ENCODE measurements at regions not wholly inside any gene's neighbourhood (a gene's known extent, or its start where the extent isn't known, plus 50 kb on each side); places are given as distances from the start of the nearest gene placed in this dataset.

GRCh38 chr18:57915865-57916582 is 112.9 kb upstream of the ATP8B1 start:
- DNase-seq (ENCODE audit: low read depth) = no peak

- peak; percentile 33 for DNase-seq (ENCODE audit: low read depth)
Observed at GRCh38 chr18:57915248-57915647, 112.1 kb upstream of the ATP8B1 start.

GRCh38 chr18:57913686-57914085 is 110.6 kb upstream of the ATP8B1 start:
- no peak for DNase-seq (ENCODE audit: low read depth)

- no peak for DNase-seq (ENCODE audit: low read depth)
Observed at GRCh38 chr18:57910817-57911216, 107.7 kb upstream of the ATP8B1 start.

- no peak for DNase-seq (ENCODE audit: low read depth)
Observed at GRCh38 chr18:57910134-57910533, 107.0 kb upstream of the ATP8B1 start.

GRCh38 chr18:57909620-57910019 is 106.5 kb upstream of the ATP8B1 start:
- DNase-seq (ENCODE audit: low read depth) = no peak

GRCh38 chr18:57908092-57908491 is 105.0 kb upstream of the ATP8B1 start:
- DNase-seq (ENCODE audit: low read depth) = no peak

GRCh38 chr18:57907550-57907949 is 104.4 kb upstream of the ATP8B1 start:
- no peak for DNase-seq (ENCODE audit: low read depth)

- no peak for DNase-seq (ENCODE audit: low read depth)
Observed at GRCh38 chr18:57906852-57907251, 103.7 kb upstream of the ATP8B1 start.

- DNase-seq (ENCODE audit: low read depth) = no peak
Observed at GRCh38 chr18:57904535-57904934, 101.4 kb upstream of the ATP8B1 start.

- DNase-seq (ENCODE audit: low read depth) = no peak
Observed at GRCh38 chr18:57902721-57903120, 99.6 kb upstream of the ATP8B1 start.

GRCh38 chr18:57901825-57902589 is 98.9 kb upstream of the ATP8B1 start:
- DNase-seq (ENCODE audit: low read depth) = no peak

GRCh38 chr18:57900906-57901435 is 97.9 kb upstream of the ATP8B1 start:
- DNase-seq (ENCODE audit: low read depth) = no peak

- no peak for DNase-seq (ENCODE audit: low read depth)
Observed at GRCh38 chr18:57898506-57899124, 95.5 kb upstream of the ATP8B1 start.

GRCh38 chr18:57895182-57895581 is 92.1 kb upstream of the ATP8B1 start:
- no peak for DNase-seq (ENCODE audit: low read depth)

GRCh38 chr18:57891707-57892391 is 88.7 kb upstream of the ATP8B1 start:
- no peak for DNase-seq (ENCODE audit: low read depth)

- no peak for DNase-seq (ENCODE audit: low read depth)
Observed at GRCh38 chr18:57890266-57890665, 87.2 kb upstream of the ATP8B1 start.

GRCh38 chr18:57889841-57890240 is 86.7 kb upstream of the ATP8B1 start:
- no peak for DNase-seq (ENCODE audit: low read depth)

GRCh38 chr18:57887543-57888383 is 84.6 kb upstream of the ATP8B1 start:
- DNase-seq (ENCODE audit: low read depth) = no peak

- no peak for DNase-seq (ENCODE audit: low read depth)
Observed at GRCh38 chr18:57885931-57886330, 82.8 kb upstream of the ATP8B1 start.

GRCh38 chr18:57882465-57882864 is 79.3 kb upstream of the ATP8B1 start:
- DNase-seq (ENCODE audit: low read depth) = no peak
